ENCODE measurements at regions not wholly inside any gene's neighbourhood (a gene's known extent, or its start where the extent isn't known, plus 50 kb on each side); places are given as distances from the start of the nearest gene placed in this dataset.
"Not testable (repeated sequence)": the region's sequence is repeated elsewhere in the genome, so short reads cannot be mapped to it uniquely, and the experiment has no call there.

- no peak for DNase-seq (ENCODE audit: low read depth in 2 of 2)
Measured at GRCh38 chr11:134876226-134876625, 464.2 kb upstream of the B3GAT1 start.

GRCh38 chr11:134866981-134867675, 455.1 kb upstream of the B3GAT1 start:
- DNase-seq (ENCODE audit: low read depth in 2 of 2) = no peak

GRCh38 chr11:134866215-134866614, 454.2 kb upstream of the B3GAT1 start:
- DNase-seq (ENCODE audit: low read depth in 2 of 2) = no peak

GRCh38 chr11:134864968-134865305, 452.9 kb upstream of the B3GAT1 start:
- DNase-seq (ENCODE audit: low read depth in 2 of 2) = no peak

- no peak for DNase-seq (ENCODE audit: low read depth in 2 of 2)
Measured at GRCh38 chr11:134864233-134864967, 452.4 kb upstream of the B3GAT1 start.

- DNase-seq (ENCODE audit: low read depth in 2 of 2) = no peak
Measured at GRCh38 chr11:134863294-134863693, 451.3 kb upstream of the B3GAT1 start.

- no peak for DNase-seq (ENCODE audit: low read depth in 2 of 2)
Measured at GRCh38 chr11:134862587-134863195, 450.6 kb upstream of the B3GAT1 start.

GRCh38 chr11:134862105-134862502, 450.1 kb upstream of the B3GAT1 start:
- DNase-seq (ENCODE audit: low read depth in 2 of 2) = no peak

- no peak for DNase-seq (ENCODE audit: low read depth in 2 of 2)
Measured at GRCh38 chr11:134861490-134862104, 449.6 kb upstream of the B3GAT1 start.

GRCh38 chr11:134858783-134859480, 446.9 kb upstream of the B3GAT1 start:
- no peak for DNase-seq (ENCODE audit: low read depth in 2 of 2)

- DNase-seq (ENCODE audit: low read depth in 2 of 2) = no peak
Measured at GRCh38 chr11:134857035-134857434, 445.0 kb upstream of the B3GAT1 start.

GRCh38 chr11:134856056-134856971, 444.3 kb upstream of the B3GAT1 start:
- no peak for DNase-seq (ENCODE audit: low read depth in 2 of 2)

- DNase-seq (ENCODE audit: low read depth in 2 of 2) = no peak
Measured at GRCh38 chr11:134853992-134854991, 442.2 kb upstream of the B3GAT1 start.

GRCh38 chr11:134851503-134852224, 439.6 kb upstream of the B3GAT1 start:
- not testable (repeated sequence) for DNase-seq (ENCODE audit: low read depth in 2 of 2)

- DNase-seq (ENCODE audit: low read depth in 2 of 2) = no peak
Measured at GRCh38 chr11:134850566-134850965, 438.5 kb upstream of the B3GAT1 start.

- no peak for DNase-seq (ENCODE audit: low read depth in 2 of 2)
Measured at GRCh38 chr11:134849833-134850232, 437.8 kb upstream of the B3GAT1 start.

- DNase-seq (ENCODE audit: low read depth in 2 of 2) = no peak
Measured at GRCh38 chr11:134847083-134847715, 435.2 kb upstream of the B3GAT1 start.

- DNase-seq (ENCODE audit: low read depth in 2 of 2) = no peak
Measured at GRCh38 chr11:134846328-134847082, 434.5 kb upstream of the B3GAT1 start.
